ENCODE measurements at regions not wholly inside any gene's neighbourhood (a gene's known extent, or its start where the extent isn't known, plus 50 kb on each side); places are given as distances from the start of the nearest gene placed in this dataset.
"Not testable (repeated sequence)": the region's sequence is repeated elsewhere in the genome, so short reads cannot be mapped to it uniquely, and the experiment has no call there.

GRCh38 chr3:178353006-178353694 lies 183.1 kb upstream of the KCNMB2 start:
- Histone ChIP-seq H3K4me3 (no peak overlapping the region), H3K27me3 (no peaks in the 10 kb centered on the region), H3K4me1 (peaks cover 7 to 16% of the 10 kb centered on the region in 2 donors), H3K36me3 (no peaks in the 10 kb centered on the region), H3K9me3 (no peaks in the 10 kb centered on the region), H3K27ac (no peak overlapping the region)
- DNase-seq: no peak
- TF ChIP-seq CTCF (IDR thresholded peaks at IDR 0.05 in 4 of 5, conservative IDR thresholded peaks at IDR 0.05 in 1 of 5): no peak
- TF ChIP-seq POLR2A (IDR thresholded peaks at IDR 0.05): no peak
- in situ Hi-C loops (cut with MboI; ENCODE audit: low sequenced_read_pairs in 4 of 4): no loop called here
- intact Hi-C loops (cut with DNase I; ENCODE audit: low total_unique reads): no loop called here
- ATAC-seq: no peak

GRCh38 chr3:178359728-178360127 lies 176.5 kb upstream of the KCNMB2 start:
- Histone ChIP-seq H3K4me3 (no peak overlapping the region), H3K9me3 (no peaks in the 10 kb centered on the region), H3K27ac (no peak overlapping the region), H3K27me3 (no peaks in the 10 kb centered on the region), H3K36me3 (no peaks in the 10 kb centered on the region), H3K4me1 (no peaks in the 10 kb centered on the region)
- TF ChIP-seq CTCF (IDR thresholded peaks at IDR 0.05 in 4 of 5, conservative IDR thresholded peaks at IDR 0.05 in 1 of 5): no peak
- no peak for TF ChIP-seq POLR2A (IDR thresholded peaks at IDR 0.05)
- in situ Hi-C loops (cut with MboI; ENCODE audit: low sequenced_read_pairs in 4 of 4): no loop called here
- no peak for ATAC-seq
- DNase-seq: no peak
- intact Hi-C loops (cut with DNase I; ENCODE audit: low total_unique reads): no loop called here

GRCh38 chr3:178363048-178363447 lies 173.2 kb upstream of the KCNMB2 start:
- H3K27ac ChIP-seq; H3K9me3 ChIP-seq; DNase-seq; H3K36me3 ChIP-seq; in situ Hi-C loops (cut with MboI; ENCODE audit: low sequenced_read_pairs in 4 of 4); H3K4me3 ChIP-seq; ATAC-seq; intact Hi-C loops (cut with DNase I; ENCODE audit: low total_unique reads); H3K27me3 ChIP-seq: not testable (repeated sequence)
- H3K4me1 ChIP-seq: peaks cover 12% of the 10 kb centered on the region in 2 donors

- Histone ChIP-seq H3K4me1 (peaks cover 12 to 13% of the 10 kb centered on the region in 2 donors), H3K27ac (no peak overlapping the region), H3K9me3 (no peaks in the 10 kb centered on the region), H3K4me3 (no peak overlapping the region), H3K36me3 (no peaks in the 10 kb centered on the region), H3K27me3 (no peaks in the 10 kb centered on the region)
- DNase-seq: peak in 1 of 2 donors; percentile 4
- intact Hi-C loops (cut with DNase I; ENCODE audit: low total_unique reads): loop anchor here (5.0 kb wide), 1 partner anchor 46 kb away; no protein-coding TSS in a partner anchor
- peak; percentile 93 to 100 for ATAC-seq
- in situ Hi-C loops (cut with MboI; ENCODE audit: low sequenced_read_pairs in 4 of 4): no loop called here
- TF ChIP-seq CTCF (IDR thresholded peaks at IDR 0.05 in 4 of 5, conservative IDR thresholded peaks at IDR 0.05 in 1 of 5) (no peak), POLR2A (IDR thresholded peaks at IDR 0.05) (no peak)
These were observed 168.2 kb upstream of the KCNMB2 start for GRCh38 chr3:178367817-178368617.

- DNase-seq (no peak), ATAC-seq (no peak)
- Histone ChIP-seq H3K36me3 (no peaks in the 10 kb centered on the region), H3K4me3 (no peak overlapping the region), H3K27me3 (no peaks in the 10 kb centered on the region), H3K27ac (no peak overlapping the region), H3K4me1 (peaks cover 12 to 13% of the 10 kb centered on the region in 2 donors), H3K9me3 (no peaks in the 10 kb centered on the region)
- intact Hi-C loops (cut with DNase I; ENCODE audit: low total_unique reads) (loop anchor here (5.0 kb wide), 1 partner anchor 47 kb away; no protein-coding TSS in a partner anchor), in situ Hi-C loops (cut with MboI; ENCODE audit: low sequenced_read_pairs in 4 of 4) (no loop called here)
- TF ChIP-seq POLR2A (IDR thresholded peaks at IDR 0.05) (no peak), CTCF (IDR thresholded peaks at IDR 0.05 in 4 of 5, conservative IDR thresholded peaks at IDR 0.05 in 1 of 5) (no peak)
These were observed 167.2 kb upstream of the KCNMB2 start for GRCh38 chr3:178369006-178369405.
